Right cardiac atrium (tissue), 5 donors: ENCODE measurements at regions not wholly inside any gene's neighbourhood (a gene's known extent, or its start where the extent isn't known, plus 50 kb on each side); places are given as distances from the start of the nearest gene placed in this dataset.

Source experiments
- ATAC-seq, 2 donors: fragments of 200-7000 bp; cut with Tn5 transposase; one replicate each; pipeline versions ENCODE4 v1.8.0 to v1.9.1; 2020; ENCODE audit warnings: moderate library complexity in 2 of 2, mild to moderate bottlenecking in 1 of 2
- DNase-seq, 3 donors: peaks; one replicate each; pipeline ENCODE4 v3.0.0-alpha.2; 2020
- H3K27ac ChIP-seq: one replicate; pipeline ENCODE4 v1.5.1; 2013; ENCODE audit warnings: mild to moderate bottlenecking, low read length, control low read depth, moderate library complexity
- H3K27me3 ChIP-seq: one replicate; pipeline ENCODE4 v1.6.1; 2013; ENCODE audit not compliant: control insufficient read depth, insufficient read depth
- H3K4me1 ChIP-seq: one replicate; pipeline ENCODE4 v1.6.1; 2013; ENCODE audit warnings: low read length; ENCODE audit not compliant: control insufficient read depth, insufficient read depth
- H3K4me3 ChIP-seq: one replicate; pipeline ENCODE4 v1.5.1; 2013; ENCODE audit warnings: low read length, control low read depth
- H3K9me3 ChIP-seq: one replicate; pipeline ENCODE4 v1.6.1; 2013; ENCODE audit warnings: low read length; ENCODE audit not compliant: control insufficient read depth
- WGBS: extraction: QIAGEN DNeasy Blood & Tissue Kit; methylation state at CpG from one replicate; pipeline ENCODE4 v1.1.7; 2013; 5-methylcytosine and 5-hydroxymethylcytosine counted together
- intact Hi-C, 4 donors: fragments of 100-400 bp; cut with DNase I; formaldehyde crosslinking; loops; one replicate each; pipeline versions ENCODE4 v1.11.0 to v1.14.0; 2022 to 2023
- donor health status: healthy with polysubstance abuse.
- donor health status: DM: no; HTN: yes; CAD: no.
- donor health status: DM: no; HTN: no; CAD: no.
- donor health status: DM: no; HTN: yes; CAD: no; lungs with severe emphysema.
- donor health status: DM: yes; HTN: yes; CAD: no.

DNA sequence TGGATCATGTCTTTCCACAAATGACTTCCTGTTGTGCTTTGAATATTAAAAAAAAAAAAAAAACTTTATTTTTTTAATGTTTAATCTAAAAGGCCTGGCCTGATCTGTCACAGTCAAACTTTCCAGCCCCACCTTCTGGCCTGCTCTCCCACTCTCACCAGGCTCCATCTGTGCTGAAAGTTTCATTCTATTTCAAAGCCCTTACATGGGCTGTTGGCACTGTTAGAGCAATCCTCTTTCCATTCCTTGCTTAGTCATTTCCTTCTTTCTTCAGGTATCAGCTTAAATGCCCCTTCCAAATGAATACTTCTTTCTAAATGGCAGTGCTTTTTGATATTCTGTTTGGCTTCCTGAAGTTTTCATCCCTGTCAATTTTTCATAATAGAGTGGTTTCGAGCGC is 1104.8 kb upstream of the C9orf72 start:
- Histone ChIP-seq H3K27ac (no peak overlapping the region), H3K9me3 (no peaks in the 10 kb centered on the region), H3K27me3 (no peaks in the 10 kb centered on the region), H3K4me3 (no peak overlapping the region), H3K4me1 (no peaks in the 10 kb centered on the region)
- DNase-seq (no peak), ATAC-seq (no peak)
- intact Hi-C loops, result no loop called here
- 97% methylated on average over 2 of the region's 2 CpGs for WGBS

DNA sequence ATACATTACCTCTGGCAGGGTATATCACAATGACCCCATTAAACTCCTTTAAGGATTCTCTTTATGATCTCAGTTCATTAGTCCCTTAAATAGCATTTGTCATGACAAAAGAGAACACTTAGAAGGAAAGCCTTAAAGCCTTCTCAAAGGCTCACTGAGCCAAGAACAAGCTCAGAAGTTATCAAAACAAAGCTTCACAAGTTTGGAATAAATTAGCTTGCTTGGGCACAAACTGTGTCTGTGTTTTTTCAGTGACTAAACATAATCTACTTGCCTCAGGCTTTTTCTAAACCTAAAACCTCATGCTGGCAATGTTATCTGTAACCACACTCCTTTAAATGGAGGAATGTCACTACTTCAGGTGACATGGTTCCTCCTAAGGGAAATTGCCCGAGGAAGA is 1114.9 kb upstream of the C9orf72 start:
- Histone ChIP-seq H3K4me3 (no peak overlapping the region), H3K4me1 (no peaks in the 10 kb centered on the region), H3K9me3 (no peaks in the 10 kb centered on the region), H3K27me3 (no peaks in the 10 kb centered on the region), H3K27ac (no peak overlapping the region)
- ATAC-seq (no peak), DNase-seq (no peak)
- intact Hi-C loops, result no loop called here
- 29% methylated on average over 1 of the region's 1 CpG for WGBS

DNA sequence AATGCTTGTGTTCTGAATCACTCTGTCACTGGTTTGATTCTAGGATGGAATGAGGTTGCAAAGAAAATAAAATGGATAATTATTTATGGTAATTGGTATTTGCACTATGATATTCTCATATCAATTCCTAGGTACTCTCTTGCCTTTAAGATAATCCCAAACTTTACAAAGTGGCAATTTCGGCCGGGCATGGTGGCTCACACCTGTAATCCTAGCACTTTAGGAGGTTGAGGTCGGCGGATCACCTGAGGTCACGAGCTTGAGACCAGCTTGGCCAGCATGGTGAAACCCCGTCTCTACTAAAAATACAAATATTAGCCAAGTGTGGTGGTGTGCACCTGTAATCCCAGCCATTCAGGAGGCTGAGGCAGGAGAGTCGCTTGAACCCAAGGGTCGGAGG is 1118.7 kb upstream of the C9orf72 start:
- no peaks in the 10 kb centered on the region for H3K27me3 ChIP-seq
- no peak overlapping the region for H3K27ac ChIP-seq
- H3K4me3 ChIP-seq, result no peak overlapping the region
- ATAC-seq (no peak), DNase-seq (no peak)
- H3K4me1 ChIP-seq, result no peaks in the 10 kb centered on the region
- intact Hi-C loops, result no loop called here
- 88% methylated on average over 8 of the region's 8 CpGs for WGBS
- H3K9me3 ChIP-seq, result no peaks in the 10 kb centered on the region

DNA sequence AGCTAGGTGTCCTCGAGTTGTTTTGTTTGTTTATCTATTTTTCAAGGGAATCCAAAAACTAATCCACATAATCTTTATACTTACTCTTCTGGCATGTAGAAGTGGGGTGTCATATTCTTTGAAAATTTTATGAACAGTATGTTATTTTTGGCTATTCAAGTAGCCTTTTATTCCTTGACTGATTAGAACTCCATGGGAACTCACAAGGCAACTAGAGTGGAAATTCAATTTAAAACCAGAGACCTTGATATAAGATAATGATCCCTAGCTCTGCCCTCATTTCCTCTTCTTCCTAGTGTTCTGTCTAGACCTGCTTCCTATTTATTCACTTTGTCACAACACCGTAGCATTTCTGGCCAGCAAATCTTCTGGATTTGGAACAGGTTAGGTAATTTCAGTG is 1123.7 kb upstream of the C9orf72 start:
- Histone ChIP-seq H3K27ac (no peak overlapping the region), H3K4me3 (no peak overlapping the region), H3K27me3 (no peaks in the 10 kb centered on the region), H3K4me1 (no peaks in the 10 kb centered on the region), H3K9me3 (no peaks in the 10 kb centered on the region)
- DNase-seq (no peak), ATAC-seq (no peak)
- WGBS, result 37% methylated on average over 2 of the region's 2 CpGs
- intact Hi-C loops, result no loop called here

DNA sequence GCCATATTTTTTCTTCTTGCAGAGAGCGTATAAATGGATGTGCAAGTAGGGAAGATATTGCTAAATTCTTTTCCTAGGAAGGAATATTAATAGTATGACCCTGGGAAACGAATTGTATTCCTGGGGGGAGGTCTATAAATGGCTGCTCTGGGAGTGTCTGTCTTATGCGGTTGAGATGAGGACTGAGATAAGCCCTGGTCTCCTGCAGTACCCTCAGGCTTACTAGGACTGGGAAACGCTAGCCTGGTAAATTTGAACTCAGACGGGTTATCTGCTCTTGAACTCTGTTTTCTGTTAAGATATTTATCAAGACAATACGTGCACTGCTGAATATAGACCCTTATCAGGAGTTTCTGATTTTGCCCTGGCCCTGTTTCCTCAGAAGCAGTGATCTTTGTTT is 1126.4 kb upstream of the C9orf72 start:
- 73% methylated on average over 6 of the region's 6 CpGs for WGBS
- no peaks in the 10 kb centered on the region for H3K4me1 ChIP-seq
- intact Hi-C loops, result no loop called here
- no peak overlapping the region for H3K27ac ChIP-seq
- no peak overlapping the region for H3K4me3 ChIP-seq
- ATAC-seq (no peak), DNase-seq (no peak)
- H3K27me3 ChIP-seq, result no peaks in the 10 kb centered on the region
- H3K9me3 ChIP-seq, result no peaks in the 10 kb centered on the region

DNA sequence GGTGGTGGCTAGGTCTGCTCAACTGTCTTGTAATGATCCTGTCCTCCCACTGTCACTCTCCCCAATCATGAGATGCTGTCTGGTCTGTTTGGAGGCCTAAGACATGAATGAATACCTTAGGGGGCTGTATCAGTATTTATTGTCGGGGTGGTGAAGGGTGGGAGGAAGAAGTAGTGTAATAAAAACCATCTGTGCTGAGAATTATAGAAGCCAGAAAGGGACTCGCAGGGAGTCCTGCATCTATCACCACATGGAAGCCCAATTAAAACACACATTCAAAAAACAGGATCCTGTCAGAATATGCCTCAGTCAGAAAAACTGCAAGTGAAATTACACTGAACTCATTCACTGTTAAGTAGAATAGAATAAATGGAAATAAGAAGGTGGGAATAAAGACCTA is 1134.3 kb upstream of the C9orf72 start:
- intact Hi-C loops, result no loop called here
- no peak for ATAC-seq

DNA sequence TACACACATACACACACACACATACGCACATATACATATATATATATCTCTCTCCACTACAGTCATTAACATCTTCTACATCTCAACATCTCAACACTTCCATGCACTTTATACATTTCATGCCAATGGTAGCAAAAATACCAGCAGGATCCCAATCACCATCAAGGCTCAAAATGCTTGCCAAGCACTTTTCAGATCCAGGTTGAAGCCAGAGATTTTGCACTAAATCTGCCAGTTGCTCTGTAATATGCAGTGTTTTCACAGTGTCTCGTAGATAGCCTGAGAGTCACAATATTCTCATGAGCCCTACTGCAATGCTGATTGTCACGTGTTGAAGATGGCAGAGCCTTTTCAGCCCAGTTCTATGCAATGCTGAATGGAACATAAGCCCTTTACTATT is 1140.9 kb upstream of the C9orf72 start:
- Histone ChIP-seq H3K9me3 (no peaks in the 10 kb centered on the region), H3K4me1 (no peaks in the 10 kb centered on the region), H3K4me3 (no peak overlapping the region), H3K27ac (no peak overlapping the region), H3K27me3 (no peaks in the 10 kb centered on the region)
- intact Hi-C loops, result no loop called here
- no peak for DNase-seq
- WGBS, result 67% methylated on average over 3 of the region's 3 CpGs
- no peak for ATAC-seq

More for the DNA sequence above, 1134.3 kb upstream of the C9orf72 start:
- WGBS, result 48% methylated on average over 2 of the region's 2 CpGs
- no peak overlapping the region for H3K27ac ChIP-seq
- no peaks in the 10 kb centered on the region for H3K9me3 ChIP-seq
- no peaks in the 10 kb centered on the region for H3K27me3 ChIP-seq
- DNase-seq, result no peak
- no peak overlapping the region for H3K4me3 ChIP-seq
- H3K4me1 ChIP-seq, result no peaks in the 10 kb centered on the region

DNA sequence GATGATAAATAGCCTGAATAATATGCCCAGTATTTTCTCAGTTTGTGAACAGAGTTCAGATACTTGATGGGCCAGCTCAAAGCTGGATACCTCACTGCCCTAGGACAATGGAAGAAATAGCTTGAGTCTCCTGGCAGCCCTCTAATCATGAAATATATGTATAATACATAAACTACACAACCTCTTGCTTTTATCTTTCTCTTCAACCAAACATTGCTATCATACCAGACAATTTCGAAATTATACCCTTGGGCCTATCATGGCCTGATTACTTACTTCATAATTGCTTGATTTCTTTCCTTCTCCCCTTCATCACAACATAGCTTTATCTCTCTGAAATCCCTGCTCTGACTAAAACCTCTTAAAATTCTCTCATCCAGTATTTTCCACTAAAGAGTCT is 1144.9 kb upstream of the C9orf72 start:
- intact Hi-C loops, result no loop called here
- Histone ChIP-seq H3K27me3 (no peaks in the 10 kb centered on the region), H3K4me3 (no peak overlapping the region), H3K27ac (no peak overlapping the region), H3K4me1 (no peaks in the 10 kb centered on the region), H3K9me3 (no peaks in the 10 kb centered on the region)
- 26% methylated on average over 1 of the region's 1 CpG for WGBS
- ATAC-seq, result no peak
- no peak for DNase-seq

DNA sequence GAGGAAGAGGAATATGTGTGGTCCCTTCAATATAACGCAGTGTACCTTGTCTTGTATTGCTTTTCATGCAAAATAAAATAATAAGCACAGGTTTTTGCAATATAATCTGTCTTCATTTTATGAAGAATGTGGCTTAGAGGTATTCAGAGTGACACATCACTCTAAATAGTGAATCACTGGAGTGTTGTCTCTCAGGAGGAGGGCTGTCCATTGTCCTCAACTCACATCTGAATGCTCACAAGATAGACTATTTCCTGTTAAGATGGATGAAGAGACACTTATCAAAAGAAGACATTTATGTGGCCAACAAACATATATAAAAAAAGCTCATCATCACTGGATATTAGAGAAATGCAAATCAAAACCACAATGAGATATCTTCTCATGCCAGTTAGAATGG is 1147.5 kb upstream of the C9orf72 start:
- ATAC-seq, result no peak
- Histone ChIP-seq H3K27ac (no peak overlapping the region), H3K9me3 (no peaks in the 10 kb centered on the region), H3K27me3 (no peaks in the 10 kb centered on the region), H3K4me3 (no peak overlapping the region), H3K4me1 (no peaks in the 10 kb centered on the region)
- intact Hi-C loops, result no loop called here
- DNase-seq, result no peak
- 76% methylated on average over 1 of the region's 1 CpG for WGBS

DNA sequence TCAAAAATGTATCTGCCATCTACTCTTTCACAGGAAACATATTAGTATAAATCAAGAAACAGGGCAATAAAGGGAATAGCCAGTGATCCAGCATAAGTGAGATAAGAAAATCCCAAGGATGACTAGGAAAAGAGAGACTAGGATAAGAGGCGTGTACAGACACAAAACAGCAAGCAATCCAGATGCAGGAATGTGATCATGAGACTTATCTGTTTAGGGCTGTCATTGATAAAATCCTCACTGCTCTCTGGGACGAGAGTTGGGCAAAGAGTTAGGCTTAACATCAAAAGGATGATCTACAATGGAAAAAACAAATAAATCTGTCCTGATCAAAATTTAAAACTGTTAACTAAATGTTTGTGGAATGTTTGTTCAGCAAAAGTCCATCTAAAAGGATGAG is 1156.8 kb upstream of the C9orf72 start:
- Histone ChIP-seq H3K4me1 (no peaks in the 10 kb centered on the region), H3K27ac (no peak overlapping the region), H3K27me3 (no peaks in the 10 kb centered on the region), H3K9me3 (no peaks in the 10 kb centered on the region), H3K4me3 (no peak overlapping the region)
- 27% methylated on average over 2 of the region's 2 CpGs for WGBS
- intact Hi-C loops, result no loop called here
- ATAC-seq, result no peak
- DNase-seq, result no peak

DNA sequence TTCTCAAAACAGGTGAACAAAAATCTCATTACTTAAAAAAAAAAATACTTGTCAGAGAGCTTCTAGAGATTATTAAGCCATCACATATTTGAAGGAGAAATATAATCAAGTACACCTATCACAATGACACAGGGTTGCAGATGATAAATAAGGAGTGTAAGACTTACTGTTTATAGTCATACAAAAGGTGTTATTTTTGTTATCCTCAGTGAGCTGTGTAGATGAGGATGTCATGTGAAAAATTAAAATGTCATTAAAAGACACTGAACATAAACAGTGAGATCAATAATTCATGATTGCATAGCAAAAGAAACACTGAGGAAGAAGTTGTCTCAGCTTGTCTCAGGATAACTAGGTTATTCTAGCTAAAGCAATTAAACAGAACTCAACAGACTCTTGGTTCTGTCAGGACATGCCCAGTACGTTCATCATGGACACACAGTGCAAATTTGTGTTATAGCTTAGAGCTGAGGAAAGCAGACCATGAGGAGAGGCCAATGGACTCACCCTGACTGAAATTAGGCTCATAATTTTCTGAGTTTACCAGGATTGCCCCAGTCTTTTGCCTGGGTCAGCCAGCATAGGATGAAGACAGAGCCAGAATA is 1162.6 kb upstream of the C9orf72 start:
- H3K9me3 ChIP-seq, result no peaks in the 10 kb centered on the region
- H3K4me3 ChIP-seq, result no peak overlapping the region
- DNase-seq (no peak), ATAC-seq (no peak)
- H3K4me1 ChIP-seq, result no peaks in the 10 kb centered on the region
- no peaks in the 10 kb centered on the region for H3K27me3 ChIP-seq
- intact Hi-C loops, result no loop called here
- WGBS, result 59% methylated on average over 1 of the region's 1 CpG
- H3K27ac ChIP-seq, result no peak overlapping the region

DNA sequence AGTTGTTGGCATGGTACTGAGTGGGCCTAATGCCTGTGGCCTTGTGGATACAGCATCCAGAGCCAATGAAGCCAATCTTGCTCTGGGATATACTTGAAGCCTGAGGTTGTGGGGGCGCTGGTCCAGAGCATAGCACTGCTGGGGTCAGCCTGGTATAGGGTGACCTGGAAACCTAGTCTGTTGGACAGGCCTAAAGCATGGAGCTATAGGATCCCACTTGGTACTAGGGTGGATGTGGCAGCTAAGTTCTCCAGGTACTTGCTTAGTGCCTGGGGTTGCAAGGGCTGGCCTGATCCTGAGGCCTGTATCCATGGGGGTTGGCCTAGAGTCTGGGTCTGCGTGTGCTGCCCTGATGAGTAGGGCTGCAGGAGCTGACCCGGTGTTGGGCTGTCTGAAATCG is 1168.2 kb upstream of the C9orf72 start:
- WGBS, result 83% methylated on average over 4 of the region's 4 CpGs
- no peaks in the 10 kb centered on the region for H3K9me3 ChIP-seq
- H3K27ac ChIP-seq, result no peak overlapping the region
- no peak for ATAC-seq
- no peak overlapping the region for H3K4me3 ChIP-seq
- no peaks in the 10 kb centered on the region for H3K27me3 ChIP-seq
- H3K4me1 ChIP-seq, result no peaks in the 10 kb centered on the region
- intact Hi-C loops, result no loop called here
- no peak for DNase-seq
